Islet of Langerhans (tissue), 1 donor: ENCODE measurements at regions not wholly inside any gene's neighbourhood (a gene's known extent, or its start where the extent isn't known, plus 50 kb on each side); places are given as distances from the start of the nearest gene placed in this dataset.

ENCODE experiments used
- FAIRE-seq: peaks from one replicate; lab custom pipeline; 2011; peaks lifted over from hg19 to GRCh38; lab: Jason Lieb, UNC

GRCh38 chr1:238895911-238896310, 490.5 kb upstream of the CHRM3 start:
- no peak for FAIRE-seq

- no peak for FAIRE-seq
Observed at GRCh38 chr1:238892612-238893011, 493.8 kb upstream of the CHRM3 start.

DNA sequence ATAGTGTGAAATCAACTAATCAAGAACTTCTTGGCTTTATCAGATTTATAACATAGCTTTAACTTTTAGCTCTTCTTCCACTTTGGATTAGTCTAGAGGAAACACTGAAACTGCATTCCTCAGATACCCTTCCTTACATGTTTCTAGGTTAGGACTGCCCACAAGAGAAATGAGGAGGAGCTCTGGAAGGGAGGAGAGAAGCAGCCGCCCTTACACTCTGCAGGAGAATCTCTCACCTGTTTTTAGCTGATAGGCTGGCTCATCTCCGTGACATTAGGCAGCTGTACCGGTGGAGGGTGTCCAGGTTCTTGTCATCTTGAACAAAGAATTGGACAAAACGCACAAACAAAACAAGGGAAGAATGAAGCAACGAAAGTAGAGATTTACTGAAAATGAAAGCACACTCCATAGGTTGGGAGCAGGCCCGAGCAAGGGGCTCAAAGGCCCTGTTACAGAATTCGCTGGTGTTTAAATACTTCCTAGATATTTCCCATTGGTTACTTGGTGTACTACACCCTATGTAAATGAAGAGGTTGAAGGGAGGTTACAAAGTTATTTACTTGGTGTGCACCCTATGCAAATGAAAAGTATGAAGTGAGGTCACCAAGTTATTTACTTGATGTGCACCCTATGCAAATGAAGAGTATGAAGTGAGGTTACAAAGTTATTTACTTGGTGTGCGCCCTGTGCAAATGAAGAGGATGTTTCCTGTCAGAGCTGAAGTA, 524.9 kb upstream of the CHRM3 start:
- FAIRE-seq = no peak

GRCh38 chr1:238833919-238834318, 552.4 kb upstream of the CHRM3 start:
- FAIRE-seq = no peak

DNA sequence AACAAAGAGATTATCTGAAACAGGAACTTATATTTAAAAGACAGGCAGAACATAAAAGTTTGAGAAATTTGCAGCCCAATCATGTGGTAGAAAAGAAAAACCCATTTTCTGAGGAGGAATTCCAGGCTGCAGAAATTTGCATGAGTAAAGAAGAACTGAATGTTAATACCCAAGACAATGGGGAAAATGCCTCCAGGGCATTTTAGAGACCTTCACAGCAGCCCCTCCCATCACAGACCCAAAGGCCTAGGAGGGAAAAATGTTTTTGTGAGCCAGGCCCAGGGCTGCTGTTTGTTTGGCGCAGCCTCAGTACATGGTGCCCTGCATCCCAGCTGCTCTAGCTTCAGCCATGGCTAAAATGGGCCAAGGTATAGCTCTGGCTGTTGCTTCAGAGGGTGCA, 554.3 kb upstream of the CHRM3 start:
- no peak for FAIRE-seq

- no peak for FAIRE-seq
Observed at GRCh38 chr1:238830036-238830611, 556.2 kb upstream of the CHRM3 start.

DNA sequence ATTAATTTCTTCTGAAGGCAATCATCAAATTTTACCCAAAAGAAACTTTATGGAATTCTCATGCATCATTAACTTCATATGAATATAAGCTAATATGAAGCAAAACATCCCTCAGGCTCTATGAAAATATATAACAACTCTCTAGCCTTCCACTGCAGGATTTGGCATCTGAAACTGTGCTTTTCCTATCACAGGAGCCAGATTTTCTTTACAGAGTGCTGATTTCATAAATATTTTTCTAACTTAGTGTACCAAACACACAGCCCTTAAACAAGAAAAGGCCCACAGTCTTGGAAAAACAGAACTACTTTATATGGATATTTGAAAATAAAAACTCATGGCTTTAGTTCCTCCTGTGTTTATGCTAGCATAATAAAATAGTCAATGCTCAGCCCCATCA, 559.5 kb upstream of the CHRM3 start:
- no peak for FAIRE-seq

- FAIRE-seq = no peak
Observed at GRCh38 chr1:238823416-238823815, 563.0 kb upstream of the CHRM3 start.

DNA sequence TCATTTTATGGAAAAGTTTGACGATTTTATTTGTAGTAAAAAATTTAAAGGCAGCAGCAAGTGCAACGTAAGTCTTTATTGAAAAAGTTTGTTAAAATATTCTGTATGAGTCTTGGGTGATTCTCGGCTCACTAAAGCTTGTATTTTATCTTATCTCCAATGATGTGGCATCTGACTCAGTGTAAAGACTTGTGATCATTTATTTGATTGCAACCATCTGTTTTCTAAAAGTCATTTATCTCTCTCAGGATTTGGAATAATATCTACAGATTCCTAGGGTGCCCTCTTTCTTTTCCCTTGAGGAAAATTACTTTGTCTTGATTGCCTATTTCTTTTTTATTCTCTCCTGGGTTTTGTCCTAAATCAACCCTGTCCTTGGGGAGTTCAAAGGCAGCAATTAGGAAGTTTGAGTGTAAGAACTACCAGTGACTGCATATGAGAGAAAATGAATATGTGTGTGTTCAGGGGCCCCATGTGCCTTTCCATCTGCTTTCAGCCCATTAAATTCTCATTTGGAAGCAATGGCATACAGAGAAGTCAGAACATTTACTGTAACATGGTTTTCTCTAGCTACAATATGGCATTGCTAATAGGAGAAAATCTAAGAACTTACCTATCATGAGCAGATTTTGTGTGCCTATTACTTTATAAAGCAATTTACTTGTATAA, 575.0 kb upstream of the CHRM3 start:
- no peak for FAIRE-seq

GRCh38 chr1:238790882-238791281, 595.5 kb upstream of the CHRM3 start:
- no peak for FAIRE-seq

DNA sequence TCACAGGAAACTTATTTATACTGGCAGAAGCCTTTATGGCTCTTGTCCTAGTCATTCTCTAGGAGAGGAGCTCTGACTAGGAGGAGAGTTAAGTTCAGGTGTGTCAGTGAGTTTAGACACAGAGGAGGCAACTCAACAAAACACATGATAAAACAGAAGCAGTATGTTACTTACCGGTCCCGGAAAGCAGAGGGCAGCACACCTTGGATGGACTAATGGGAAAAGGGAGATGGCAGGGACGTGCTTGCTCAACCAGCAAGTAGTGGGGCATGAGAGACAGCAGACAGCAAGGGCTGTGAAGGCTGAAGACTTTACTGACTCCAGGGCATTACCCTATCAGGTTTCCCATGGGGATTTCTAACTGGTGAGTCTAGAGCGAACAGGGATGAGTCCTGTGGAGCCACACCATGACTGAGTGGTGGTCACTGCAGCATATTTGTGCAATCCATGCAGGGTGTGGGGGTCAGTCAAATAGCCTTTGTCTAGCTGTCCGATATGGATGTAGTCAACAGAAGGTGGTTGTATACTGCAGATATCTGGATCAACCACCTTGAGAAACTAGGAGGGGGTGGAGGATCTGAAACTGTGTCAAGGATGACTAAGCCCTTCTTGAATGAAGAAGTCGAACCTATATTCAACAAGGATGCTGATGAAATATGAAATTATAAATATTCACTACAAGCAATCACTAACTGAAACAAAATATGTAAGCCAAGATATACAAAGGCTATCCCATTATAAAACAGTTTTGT, 596.3 kb upstream of the CHRM3 start:
- no peak for FAIRE-seq

DNA sequence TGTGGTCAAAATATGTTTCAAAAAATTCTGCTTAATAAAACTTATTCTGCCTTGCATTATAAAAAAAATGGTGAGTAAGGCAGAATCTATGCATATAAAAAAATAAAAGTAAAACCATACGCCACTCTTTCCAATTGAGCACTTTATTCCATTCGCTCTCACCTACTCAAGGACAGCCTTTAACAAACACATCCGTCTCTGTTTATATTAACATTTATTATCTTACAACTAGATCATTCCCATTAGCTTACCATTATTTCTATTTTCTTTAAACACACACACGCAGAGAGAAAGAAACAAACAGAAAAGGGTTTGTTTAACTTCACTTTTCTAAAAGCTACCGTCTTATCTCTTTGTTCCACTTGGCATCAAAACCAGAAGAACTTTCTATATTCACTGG, 598.9 kb upstream of the CHRM3 start:
- no peak for FAIRE-seq

GRCh38 chr1:238783633-238784032, 602.7 kb upstream of the CHRM3 start:
- FAIRE-seq = no peak

DNA sequence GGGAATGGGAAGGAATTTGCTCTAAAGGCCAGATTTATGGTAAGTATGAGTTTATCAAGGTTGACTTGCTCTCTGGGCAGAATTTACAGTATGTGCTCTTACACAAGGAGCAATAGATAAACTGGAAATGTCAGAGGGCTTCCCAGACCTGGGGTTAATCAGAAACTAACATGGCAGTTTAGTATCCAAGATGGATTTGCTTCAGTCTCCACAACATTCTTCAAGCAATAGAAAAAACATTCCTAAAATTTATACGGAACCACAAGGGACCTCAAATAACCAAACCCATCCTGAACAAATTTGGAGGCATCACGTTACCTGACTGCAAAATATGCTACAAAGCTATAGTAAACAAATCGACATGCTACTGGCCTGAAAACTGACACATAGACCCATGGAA, 606.7 kb upstream of the CHRM3 start:
- FAIRE-seq = no peak

GRCh38 chr1:238778113-238778512, 608.3 kb upstream of the CHRM3 start:
- no peak for FAIRE-seq

GRCh38 chr1:238777551-238777950, 608.8 kb upstream of the CHRM3 start:
- FAIRE-seq = no peak

GRCh38 chr1:238776126-238776525, 610.2 kb upstream of the CHRM3 start:
- no peak for FAIRE-seq

DNA sequence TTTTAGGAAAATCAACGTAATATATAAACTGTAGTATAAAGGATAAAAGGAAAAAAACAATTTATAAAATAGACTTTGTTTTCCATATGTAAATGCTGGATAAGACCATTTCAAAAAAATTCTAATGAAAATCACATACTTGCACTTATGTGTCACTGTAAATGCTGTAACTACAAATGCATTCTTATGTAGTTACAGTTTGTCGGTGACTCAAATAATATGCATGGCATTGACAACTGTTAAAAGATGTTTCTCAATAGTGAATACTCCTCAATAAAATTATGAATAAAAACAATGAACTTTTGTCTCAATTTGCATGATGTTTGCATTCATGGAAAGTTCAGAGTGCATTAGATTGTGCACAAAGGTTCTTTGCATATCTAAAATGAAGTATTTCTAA, 614.0 kb upstream of the CHRM3 start:
- FAIRE-seq = no peak

DNA sequence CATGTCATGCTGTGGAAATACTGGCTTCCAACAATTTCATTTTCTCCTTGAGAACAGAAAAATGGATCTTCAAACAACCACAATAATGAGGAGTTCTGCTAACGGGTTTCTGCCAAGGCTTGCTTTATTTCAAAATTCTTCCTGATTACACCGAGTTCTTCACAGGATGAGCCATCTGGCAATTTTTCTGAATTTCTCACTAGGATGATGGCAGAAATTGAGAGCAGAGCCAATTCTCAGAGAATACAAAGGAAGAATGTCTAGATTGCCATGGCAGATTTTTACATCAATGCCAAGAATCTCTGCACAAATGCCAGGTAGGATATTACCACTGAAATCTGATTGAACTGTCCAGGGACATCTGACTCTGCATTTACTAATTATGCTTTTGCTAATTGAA, 619.0 kb upstream of the CHRM3 start:
- no peak for FAIRE-seq

GRCh38 chr1:238764779-238765178, 621.6 kb upstream of the CHRM3 start:
- FAIRE-seq = no peak

DNA sequence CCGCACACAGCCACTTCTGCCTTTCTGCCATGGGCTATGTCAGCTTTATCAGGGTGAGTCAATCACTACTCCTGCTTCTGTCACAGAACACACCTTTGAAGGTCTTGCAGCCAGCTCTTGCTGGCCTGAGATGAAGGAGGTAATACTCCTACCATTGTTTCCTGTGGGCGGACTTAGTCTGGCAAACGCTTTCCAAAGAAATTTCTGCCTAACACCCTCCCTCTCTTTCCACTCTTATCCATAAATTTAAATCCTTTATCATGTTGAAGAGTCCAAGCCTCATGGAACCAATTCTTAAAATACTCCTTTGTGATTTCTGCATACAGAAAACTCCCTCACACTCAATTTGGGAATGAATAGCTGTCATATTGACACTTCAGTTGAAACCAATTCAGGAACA, 633.1 kb upstream of the CHRM3 start:
- FAIRE-seq = no peak

DNA sequence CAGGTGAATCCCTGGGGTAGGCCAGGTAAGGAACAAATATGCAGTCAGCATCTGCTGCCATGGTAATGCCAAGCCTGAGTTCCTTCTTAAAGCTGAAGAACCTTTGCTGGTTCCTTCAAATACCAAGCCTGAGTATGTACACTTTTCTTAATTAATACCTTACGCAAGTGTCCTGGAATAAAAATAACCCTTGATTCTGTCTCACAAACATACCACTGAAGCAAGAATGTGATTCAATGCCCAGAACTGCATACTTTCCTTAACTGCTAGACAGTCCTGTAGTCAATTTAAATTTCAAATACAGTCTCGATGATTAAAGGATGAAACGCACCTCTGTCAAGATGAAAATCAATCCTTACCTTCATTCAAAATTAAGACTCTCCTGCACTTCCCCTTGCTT, 634.0 kb upstream of the CHRM3 start:
- no peak for FAIRE-seq

DNA sequence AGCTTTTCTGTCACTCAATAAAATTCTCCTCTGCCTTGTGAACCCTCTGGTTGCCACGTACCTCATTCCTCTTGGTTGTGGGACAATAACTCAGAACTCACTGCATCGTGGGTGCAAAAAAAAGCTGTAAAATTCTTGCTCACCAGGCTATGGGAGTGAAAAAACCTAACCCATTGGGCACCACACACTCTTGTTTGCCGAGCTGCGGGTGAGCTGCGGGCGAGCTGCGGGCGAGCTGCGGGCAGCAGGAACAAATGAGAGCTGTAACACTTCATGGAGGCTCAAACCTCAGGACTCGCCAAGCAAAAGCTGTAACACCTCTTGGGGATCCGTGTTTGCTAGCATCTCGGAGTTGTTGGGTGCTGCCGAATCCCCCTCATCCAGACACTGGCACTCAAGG, 641.3 kb upstream of the CHRM3 start:
- no peak for FAIRE-seq
